Pancreas (tissue), 10 donors: ENCODE measurements at regions not wholly inside any gene's neighbourhood (a gene's known extent, or its start where the extent isn't known, plus 50 kb on each side); places are given as distances from the start of the nearest gene placed in this dataset.
A peak's percentile ranks its signal among the peaks of the same experiment; 100 is the strongest.

Experiments
- ATAC-seq, 4 donors: fragments of 200-7000 bp; cut with Tn5 transposase; one replicate each; pipeline versions ENCODE4 v1.8.0 to v1.9.1; 2020; ENCODE audit warnings: mild to moderate bottlenecking in 4 of 4, moderate library complexity in 4 of 4
- DNase-seq, 6 donors: peaks; one replicate each; pipeline ENCODE4 v3.0.0-alpha.2; 2020
- FAIRE-seq: peaks from 2 replicates; lab custom pipeline; 2012; peaks lifted over from hg19 to GRCh38; lab: Jason Lieb, UNC
- H3K27ac ChIP-seq, 4 donors: fragments of 200-600 bp; sonication (generic); 1 replicate in 3 of 4; 2 replicates in 1 of 4; pipeline versions ENCODE4 v1.5.0 to v1.8.0; 2020
- H3K27me3 ChIP-seq, 4 donors: fragments of 200-600 bp; one replicate each; pipeline ENCODE4 v1.8.0; 2021
- H3K36me3 ChIP-seq, 3 donors: fragments of 200-600 bp; sonication (generic) in 1 of 3; one replicate each; pipeline versions ENCODE4 v1.5.0 to v1.8.0; 2020 to 2021
- H3K4me1 ChIP-seq, 3 donors: fragments of 200-600 bp; one replicate each; pipeline ENCODE4 v1.8.0; 2021
- H3K4me3 ChIP-seq, 4 donors: fragments of 200-600 bp; sonication (generic) in 2 of 4; one replicate each; pipeline versions ENCODE4 v1.5.0 to v1.8.0; 2020 to 2021
- H3K9me3 ChIP-seq, 4 donors: fragments of 200-600 bp; one replicate each; pipeline ENCODE4 v1.8.0; 2021
- CTCF ChIP-seq, 4 donors: fragments of 200-600 bp; sonication (generic) in 3 of 4; IDR thresholded peaks; one replicate each; pipeline versions ENCODE4 v1.5.0 to v1.8.0; 2021; ENCODE audit warnings: antibody characterized with exemption in 4 of 4
- WGBS, 2 donors: extraction: QIAGEN DNeasy Blood & Tissue Kit; methylation state at CpG; one replicate each; pipeline ENCODE4 v1.1.7; 2013; 5-methylcytosine and 5-hydroxymethylcytosine counted together
- intact Hi-C, 3 donors: fragments of 100-400 bp; cut with DNase I; formaldehyde crosslinking; loops; one replicate each; pipeline versions ENCODE4 v1.11.1 to v1.14.2; 2022
- donor health status: healthy with polysubstance abuse.
- donor health status: DM: no; HTN: no; CAD: no; lungs with moderate emphysema.
- donor health status: DM: no; HTN: no; CAD: no.
- donor health status: control.
- donor health status: control.
- donor health status: Bipolar disorder and iron deficiency.
- donor health status: DM: yes; HTN: yes; CAD: no.
- donor health status: DM: no; HTN: no; CAD: no.
- donor health status: DM: no; HTN: no; CAD: no.
- donor health status: DM: yes; HTN: yes; CAD: no.

- Histone ChIP-seq H3K36me3 (no peaks in the 10 kb centered on the region), H3K9me3 (no peaks in the 10 kb centered on the region), H3K27me3 (no peaks in the 10 kb centered on the region), H3K4me3 (no peak overlapping the region), H3K4me1 (peaks cover 0 to 3% (median 0%) of the 10 kb centered on the region in 3 donors), H3K27ac (no peak overlapping the region)
- ATAC-seq: peak in 1 of 4 donors; percentile 57
- TF ChIP-seq CTCF (IDR thresholded peaks at IDR 0.05): no peak
- WGBS, 2 donors: 40 to 49% methylated on average over 7 of the region's 7 CpGs
- intact Hi-C loops: no loop called here
- DNase-seq: peak in 1 of 6 donors; percentile 13
- FAIRE-seq: no peak
Measured at GRCh38 chr4:173680278-173680677, 150.2 kb upstream of the HAND2 start.

GRCh38 chr4:173675446-173675845 lies 145.4 kb upstream of the HAND2 start:
- Histone ChIP-seq H3K4me1 (peaks cover 0 to 3% (median 0%) of the 10 kb centered on the region in 3 donors), H3K9me3 (no peaks in the 10 kb centered on the region), H3K27ac (no peak overlapping the region), H3K36me3 (no peaks in the 10 kb centered on the region), H3K4me3 (no peak overlapping the region), H3K27me3 (no peaks in the 10 kb centered on the region)
- no peak for ATAC-seq
- WGBS, 2 donors: 63 to 64% methylated on average over 3 of the region's 3 CpGs
- no peak for DNase-seq
- no peak for FAIRE-seq
- intact Hi-C loops: no loop called here
- TF ChIP-seq CTCF (IDR thresholded peaks at IDR 0.05): no peak

GRCh38 chr4:173669460-173670179 lies 139.6 kb upstream of the HAND2 start:
- FAIRE-seq (no peak), DNase-seq (no peak), ATAC-seq (peak in 3 of 4 donors; percentile 81 to 90 (median 84))
- WGBS, 2 donors: 28% methylated on average over 4 of the region's 4 CpGs
- no peaks in the 10 kb centered on the region for H3K4me1 ChIP-seq
- H3K36me3 ChIP-seq: no peaks in the 10 kb centered on the region
- intact Hi-C loops: no loop called here
- no peak overlapping the region for H3K4me3 ChIP-seq
- H3K27me3 ChIP-seq: no peaks in the 10 kb centered on the region
- H3K27ac ChIP-seq: peak overlapping the region in 2 of 4 donors; percentile 42 to 60
- H3K9me3 ChIP-seq: no peaks in the 10 kb centered on the region
- no peak for TF ChIP-seq CTCF (IDR thresholded peaks at IDR 0.05)

GRCh38 chr4:173661001-173661400 lies 131.0 kb upstream of the HAND2 start:
- H3K36me3 ChIP-seq: no peaks in the 10 kb centered on the region
- H3K4me1 ChIP-seq: no peaks in the 10 kb centered on the region
- ATAC-seq (no peak), FAIRE-seq (no peak), DNase-seq (no peak)
- H3K4me3 ChIP-seq: no peak overlapping the region
- no peaks in the 10 kb centered on the region for H3K9me3 ChIP-seq
- TF ChIP-seq CTCF (IDR thresholded peaks at IDR 0.05): no peak
- no peaks in the 10 kb centered on the region for H3K27me3 ChIP-seq
- intact Hi-C loops: no loop called here
- H3K27ac ChIP-seq: no peak overlapping the region

- Histone ChIP-seq H3K4me1 (no peaks in the 10 kb centered on the region), H3K36me3 (no peaks in the 10 kb centered on the region), H3K4me3 (no peak overlapping the region), H3K27me3 (no peaks in the 10 kb centered on the region), H3K9me3 (no peaks in the 10 kb centered on the region), H3K27ac (no peak overlapping the region)
- DNase-seq (no peak), FAIRE-seq (no peak), ATAC-seq (no peak)
- no peak for TF ChIP-seq CTCF (IDR thresholded peaks at IDR 0.05)
- intact Hi-C loops: no loop called here
- 92 to 95% methylated on average over 4 of the region's 4 CpGs for WGBS, 2 donors
Measured at GRCh38 chr4:173656898-173657297, 126.9 kb upstream of the HAND2 start.
